ENCODE measurements at regions not wholly inside any gene's neighbourhood (a gene's known extent, or its start where the extent isn't known, plus 50 kb on each side); places are given as distances from the start of the nearest gene placed in this dataset.

DNA sequence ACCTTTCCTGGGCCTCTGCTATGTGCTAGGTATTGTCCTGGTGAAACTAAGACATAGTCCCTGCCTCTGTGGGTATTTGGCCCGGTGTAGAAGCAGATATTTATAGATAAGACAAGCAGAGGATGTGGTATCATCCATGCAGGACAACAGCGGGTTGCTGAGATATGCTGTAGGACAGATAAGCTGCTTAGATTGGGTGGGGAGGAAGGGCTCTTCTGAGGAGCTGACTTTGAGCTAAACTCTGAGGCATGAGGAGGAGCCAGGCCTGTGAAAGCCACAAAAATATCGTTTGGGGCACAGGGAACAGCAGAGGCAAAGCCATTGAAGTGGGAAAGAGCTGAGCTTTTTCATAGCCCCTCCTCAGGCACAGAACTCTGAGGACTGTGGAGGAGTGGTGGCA, 492.5 kb upstream of the CFAP20DC start:
- Histone ChIP-seq H3K36me3 (ENCODE audit: control insufficient read depth in 4 of 4, insufficient read depth in 3 of 4, low read depth in 1 of 4, low read length in 3 of 4) (no peaks in the 10 kb centered on the region), H3K9me3 (ENCODE audit: control insufficient read depth in 4 of 4, low read length in 3 of 4) (no peaks in the 10 kb centered on the region), H3K27me3 (ENCODE audit: control insufficient read depth in 4 of 4, insufficient read depth in 4 of 4, low read length in 3 of 4) (no peaks in the 10 kb centered on the region), H3K4me1 (ENCODE audit: control insufficient read depth in 4 of 4, insufficient read depth in 4 of 4, low read length in 3 of 4) (no peaks in the 10 kb centered on the region), H3K9ac (ENCODE audit: low read depth in 1 of 2, low read length in 2 of 2) (no peak overlapping the region), H3K4me3 (ENCODE audit: low read depth in 1 of 3, low read length in 3 of 3) (no peak overlapping the region), H3K27ac (ENCODE audit: low read depth in 1 of 2, low read length in 2 of 2) (no peak overlapping the region)
- 57% methylated on average over 3 of the region's 3 CpGs for WGBS
- DNase-seq (ENCODE audit: low spot score) = no peak
- TF ChIP-seq REST (IDR thresholded peaks at IDR 0.05) (no peak), HNF4G (IDR thresholded peaks at IDR 0.05) (no peak), HNF4A (conservative IDR thresholded peaks at IDR 0.05) (no peak), FOXA1 (IDR thresholded peaks at IDR 0.05) (no peak)
- TF ChIP-seq, protein P1, sequence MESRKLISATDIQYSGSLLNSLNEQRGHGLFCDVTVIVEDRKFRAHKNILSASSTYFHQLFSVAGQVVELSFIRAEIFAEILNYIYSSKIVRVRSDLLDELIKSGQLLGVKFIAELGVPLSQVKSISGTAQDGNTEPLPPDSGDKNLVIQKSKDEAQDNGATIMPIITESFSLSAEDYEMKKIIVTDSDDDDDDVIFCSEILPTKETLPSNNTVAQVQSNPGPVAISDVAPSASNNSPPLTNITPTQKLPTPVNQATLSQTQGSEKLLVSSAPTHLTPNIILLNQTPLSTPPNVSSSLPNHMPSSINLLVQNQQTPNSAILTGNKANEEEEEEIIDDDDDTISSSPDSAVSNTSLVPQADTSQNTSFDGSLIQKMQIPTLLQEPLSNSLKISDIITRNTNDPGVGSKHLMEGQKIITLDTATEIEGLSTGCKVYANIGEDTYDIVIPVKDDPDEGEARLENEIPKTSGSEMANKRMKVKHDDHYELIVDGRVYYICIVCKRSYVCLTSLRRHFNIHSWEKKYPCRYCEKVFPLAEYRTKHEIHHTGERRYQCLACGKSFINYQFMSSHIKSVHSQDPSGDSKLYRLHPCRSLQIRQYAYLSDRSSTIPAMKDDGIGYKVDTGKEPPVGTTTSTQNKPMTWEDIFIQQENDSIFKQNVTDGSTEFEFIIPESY (IDR thresholded peaks at IDR 0.05) = no peak

GRCh38 chr3:59540696-59541095, 490.9 kb upstream of the CFAP20DC start:
- Histone ChIP-seq H3K27me3 (ENCODE audit: control insufficient read depth in 4 of 4, insufficient read depth in 4 of 4, low read length in 3 of 4) (no peaks in the 10 kb centered on the region), H3K9me3 (ENCODE audit: control insufficient read depth in 4 of 4, low read length in 3 of 4) (no peaks in the 10 kb centered on the region), H3K36me3 (ENCODE audit: control insufficient read depth in 4 of 4, insufficient read depth in 3 of 4, low read depth in 1 of 4, low read length in 3 of 4) (no peaks in the 10 kb centered on the region), H3K9ac (ENCODE audit: low read depth in 1 of 2, low read length in 2 of 2) (no peak overlapping the region), H3K27ac (ENCODE audit: low read depth in 1 of 2, low read length in 2 of 2) (no peak overlapping the region), H3K4me1 (ENCODE audit: control insufficient read depth in 4 of 4, insufficient read depth in 4 of 4, low read length in 3 of 4) (no peaks in the 10 kb centered on the region), H3K4me3 (ENCODE audit: low read depth in 1 of 3, low read length in 3 of 3) (no peak overlapping the region)
- DNase-seq (ENCODE audit: low spot score) = no peak
- TF ChIP-seq, protein P2, sequence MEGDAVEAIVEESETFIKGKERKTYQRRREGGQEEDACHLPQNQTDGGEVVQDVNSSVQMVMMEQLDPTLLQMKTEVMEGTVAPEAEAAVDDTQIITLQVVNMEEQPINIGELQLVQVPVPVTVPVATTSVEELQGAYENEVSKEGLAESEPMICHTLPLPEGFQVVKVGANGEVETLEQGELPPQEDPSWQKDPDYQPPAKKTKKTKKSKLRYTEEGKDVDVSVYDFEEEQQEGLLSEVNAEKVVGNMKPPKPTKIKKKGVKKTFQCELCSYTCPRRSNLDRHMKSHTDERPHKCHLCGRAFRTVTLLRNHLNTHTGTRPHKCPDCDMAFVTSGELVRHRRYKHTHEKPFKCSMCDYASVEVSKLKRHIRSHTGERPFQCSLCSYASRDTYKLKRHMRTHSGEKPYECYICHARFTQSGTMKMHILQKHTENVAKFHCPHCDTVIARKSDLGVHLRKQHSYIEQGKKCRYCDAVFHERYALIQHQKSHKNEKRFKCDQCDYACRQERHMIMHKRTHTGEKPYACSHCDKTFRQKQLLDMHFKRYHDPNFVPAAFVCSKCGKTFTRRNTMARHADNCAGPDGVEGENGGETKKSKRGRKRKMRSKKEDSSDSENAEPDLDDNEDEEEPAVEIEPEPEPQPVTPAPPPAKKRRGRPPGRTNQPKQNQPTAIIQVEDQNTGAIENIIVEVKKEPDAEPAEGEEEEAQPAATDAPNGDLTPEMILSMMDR (IDR thresholded peaks at IDR 0.05; ENCODE audit: low read depth, low read length, missing input control) = no peak
- WGBS = 63% methylated on average over 5 of the region's 5 CpGs

DNA sequence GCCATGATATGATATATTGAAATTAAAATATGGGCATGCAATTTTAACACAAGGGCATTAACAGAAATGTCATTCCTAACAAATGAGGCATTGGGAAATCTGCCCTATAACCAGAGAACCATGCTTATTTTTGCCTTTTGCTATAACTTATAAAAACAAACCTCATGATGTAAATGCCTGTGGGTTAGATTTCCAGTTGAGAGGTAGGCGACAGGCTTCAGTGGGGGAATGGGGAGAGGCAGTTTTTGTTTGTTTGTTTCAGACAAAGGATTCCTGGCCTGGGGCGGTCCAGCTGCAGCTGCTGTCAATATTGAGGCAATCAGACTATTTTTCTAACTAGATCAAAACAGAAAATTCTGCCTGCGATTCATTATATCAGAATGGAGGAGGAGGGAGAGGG, 490.4 kb upstream of the CFAP20DC start:
- Histone ChIP-seq H3K27me3 (ENCODE audit: control insufficient read depth in 4 of 4, insufficient read depth in 4 of 4, low read length in 3 of 4) (no peaks in the 10 kb centered on the region), H3K9ac (ENCODE audit: low read depth in 1 of 2, low read length in 2 of 2) (no peak overlapping the region), H3K36me3 (ENCODE audit: control insufficient read depth in 4 of 4, insufficient read depth in 3 of 4, low read depth in 1 of 4, low read length in 3 of 4) (no peaks in the 10 kb centered on the region), H3K9me3 (ENCODE audit: control insufficient read depth in 4 of 4, low read length in 3 of 4) (no peaks in the 10 kb centered on the region), H3K4me3 (ENCODE audit: low read depth in 1 of 3, low read length in 3 of 3) (no peak overlapping the region), H3K4me1 (ENCODE audit: control insufficient read depth in 4 of 4, insufficient read depth in 4 of 4, low read length in 3 of 4) (no peaks in the 10 kb centered on the region), H3K27ac (ENCODE audit: low read depth in 1 of 2, low read length in 2 of 2) (no peak overlapping the region)
- DNase-seq (ENCODE audit: low spot score) = no peak
- WGBS = 69% methylated on average over 3 of the region's 3 CpGs
- TF ChIP-seq SP1 (IDR thresholded peaks at IDR 0.05) (no peak), TAF1 (conservative IDR thresholded peaks at IDR 0.05) (no peak), HNF4G (IDR thresholded peaks at IDR 0.05) (no peak), NR2F2 (IDR thresholded peaks at IDR 0.05) (no peak), YY1 (IDR thresholded peaks at IDR 0.05) (no peak), RXRA (IDR thresholded peaks at IDR 0.05) (no peak), REST (IDR thresholded peaks at IDR 0.05) (no peak)
- TF ChIP-seq, protein P1 (IDR thresholded peaks at IDR 0.05) = no peak
- TF ChIP-seq, protein P2 (IDR thresholded peaks at IDR 0.05; ENCODE audit: low read depth, low read length, missing input control) = no peak
